HG03565 (cell line): ENCODE measurements at regions not wholly inside any gene's neighbourhood (a gene's known extent, or its start where the extent isn't known, plus 50 kb on each side); places are given as distances from the start of the nearest gene placed in this dataset.
"Not testable (repeated sequence)": the region's sequence is repeated elsewhere in the genome, so short reads cannot be mapped to it uniquely, and the experiment has no call there.

Experiments used
- ATAC-seq: cut with Tn5 transposase; IDR thresholded peaks from one replicate; pipeline ENCODE4 v1.9.1; 2021; ENCODE audit warnings: mild to moderate bottlenecking, moderate library complexity; ENCODE audit not compliant: unreplicated experiment

GRCh38 chr18:8882632-8883408, 177.5 kb downstream of the MTCL1 start:
- no peak for ATAC-seq

- ATAC-seq, result no peak
These were observed 178.0 kb downstream of the MTCL1 start for GRCh38 chr18:8883409-8883668.

- ATAC-seq, result not testable (repeated sequence)
These were observed 182.5 kb downstream of the MTCL1 start for GRCh38 chr18:8887877-8888276.

DNA sequence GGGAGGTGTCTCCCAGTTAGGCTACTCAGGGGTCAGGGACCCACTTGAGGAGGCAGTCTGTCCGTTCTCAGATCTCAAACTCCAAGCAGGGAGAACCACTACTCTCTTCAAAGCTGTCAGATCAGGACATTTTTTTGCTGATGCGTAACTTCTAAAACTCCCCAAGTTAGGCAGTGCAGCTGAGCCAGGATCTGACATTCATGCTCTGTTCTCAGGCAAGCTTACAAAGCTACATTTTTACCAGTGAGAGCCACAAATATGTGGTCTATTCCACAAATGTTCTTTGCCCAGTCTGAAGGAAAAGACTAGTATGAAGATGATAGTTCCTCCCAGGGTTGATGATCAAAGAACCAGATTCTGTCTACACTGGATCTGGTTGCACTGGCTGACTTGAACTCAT, 184.1 kb downstream of the MTCL1 start:
- ATAC-seq, result no peak

DNA sequence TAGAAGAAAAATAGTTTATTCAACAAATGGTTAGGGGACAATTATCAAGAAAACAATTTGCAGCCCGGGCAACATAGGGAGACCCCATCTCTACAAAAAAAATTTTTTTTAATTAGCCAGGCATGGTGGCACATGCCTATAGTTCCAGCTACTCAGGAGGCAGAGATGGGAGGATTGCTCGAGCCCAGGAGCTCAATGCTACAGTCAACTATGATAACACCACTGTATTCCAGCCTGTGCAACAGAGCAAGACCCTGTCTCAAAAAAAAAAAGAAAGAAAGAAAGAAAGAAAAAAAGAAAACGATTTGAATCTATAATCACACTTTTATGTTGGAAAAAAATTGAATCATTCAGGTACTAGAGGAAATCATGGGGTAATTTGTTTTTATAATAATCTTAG, 185.1 kb downstream of the MTCL1 start:
- not testable (repeated sequence) for ATAC-seq

DNA sequence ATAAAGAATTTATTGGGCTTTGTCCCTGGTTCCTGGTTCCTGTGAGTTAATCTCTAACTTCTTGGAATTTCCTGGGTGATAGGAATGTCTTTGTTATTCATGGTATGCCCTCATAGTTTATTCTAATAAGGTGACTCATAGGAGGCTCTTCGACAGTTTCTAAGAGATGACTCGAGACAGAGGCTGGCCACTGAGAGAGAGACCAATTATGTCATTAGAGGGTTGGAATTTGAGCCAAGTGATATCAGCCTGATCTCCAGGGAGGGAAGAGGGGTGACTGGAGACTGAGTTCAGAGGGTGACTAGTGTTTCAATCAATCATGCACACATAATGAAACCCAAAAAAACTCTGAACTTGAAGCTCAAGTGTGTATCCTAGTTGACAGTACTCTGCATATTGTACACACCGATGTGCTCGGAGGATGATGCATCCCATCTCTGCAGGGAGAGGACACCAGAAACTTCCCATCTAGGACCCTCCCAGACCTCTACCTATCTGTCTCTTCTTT, 185.7 kb downstream of the MTCL1 start:
- ATAC-seq, result no peak

GRCh38 chr18:8893221-8893620, 187.9 kb downstream of the MTCL1 start:
- no peak for ATAC-seq

- ATAC-seq, result no peak
These were observed 188.4 kb downstream of the MTCL1 start for GRCh38 chr18:8893628-8894231.

- no peak for ATAC-seq
These were observed 189.5 kb downstream of the MTCL1 start for GRCh38 chr18:8894823-8895222.

- no peak for ATAC-seq
These were observed 190.0 kb downstream of the MTCL1 start for GRCh38 chr18:8895341-8895740.

GRCh38 chr18:8895987-8896619, 190.7 kb downstream of the MTCL1 start:
- no peak for ATAC-seq

DNA sequence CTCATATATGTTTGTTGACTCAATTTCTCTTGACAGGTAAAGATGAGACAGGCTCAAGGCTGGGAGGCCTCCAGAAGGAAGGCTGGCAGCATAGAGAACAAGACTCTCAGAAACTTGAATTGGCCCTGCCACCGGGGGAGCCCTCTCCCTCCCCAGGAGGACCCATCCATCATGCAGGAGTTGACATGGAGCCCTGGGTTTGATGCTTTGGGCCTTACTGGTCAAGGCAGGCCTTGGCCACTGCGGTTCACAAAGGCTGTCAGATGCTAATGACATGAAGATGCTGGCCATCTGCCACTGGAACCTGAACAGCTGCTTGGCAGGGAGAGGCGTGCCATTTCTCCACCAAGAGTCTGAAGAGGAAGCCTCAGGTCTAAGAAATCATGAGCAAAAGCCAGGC, 193.6 kb downstream of the MTCL1 start:
- no peak for ATAC-seq

GRCh38 chr18:8900552-8900951, 195.2 kb downstream of the MTCL1 start:
- ATAC-seq, result no peak

GRCh38 chr18:8901019-8901418, 195.7 kb downstream of the MTCL1 start:
- no peak for ATAC-seq

DNA sequence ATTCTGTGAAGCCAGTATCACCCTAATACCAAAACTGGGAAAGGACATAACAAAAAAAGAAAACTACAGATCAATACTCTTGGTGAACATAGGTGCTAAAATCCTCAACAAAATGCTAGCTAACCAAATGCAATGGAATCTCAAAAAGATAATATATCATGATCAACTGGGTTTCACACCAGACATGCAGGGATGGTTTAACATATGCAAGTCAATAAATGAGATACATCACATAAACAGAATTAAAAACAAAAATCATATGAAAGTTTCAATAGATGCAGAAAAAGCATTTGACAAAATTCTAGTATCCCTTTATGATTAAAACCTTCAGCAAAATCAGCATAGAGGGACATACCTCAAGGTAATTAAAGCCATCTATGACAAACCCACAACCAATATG, 198.2 kb upstream of the NDUFV2 start:
- no peak for ATAC-seq

DNA sequence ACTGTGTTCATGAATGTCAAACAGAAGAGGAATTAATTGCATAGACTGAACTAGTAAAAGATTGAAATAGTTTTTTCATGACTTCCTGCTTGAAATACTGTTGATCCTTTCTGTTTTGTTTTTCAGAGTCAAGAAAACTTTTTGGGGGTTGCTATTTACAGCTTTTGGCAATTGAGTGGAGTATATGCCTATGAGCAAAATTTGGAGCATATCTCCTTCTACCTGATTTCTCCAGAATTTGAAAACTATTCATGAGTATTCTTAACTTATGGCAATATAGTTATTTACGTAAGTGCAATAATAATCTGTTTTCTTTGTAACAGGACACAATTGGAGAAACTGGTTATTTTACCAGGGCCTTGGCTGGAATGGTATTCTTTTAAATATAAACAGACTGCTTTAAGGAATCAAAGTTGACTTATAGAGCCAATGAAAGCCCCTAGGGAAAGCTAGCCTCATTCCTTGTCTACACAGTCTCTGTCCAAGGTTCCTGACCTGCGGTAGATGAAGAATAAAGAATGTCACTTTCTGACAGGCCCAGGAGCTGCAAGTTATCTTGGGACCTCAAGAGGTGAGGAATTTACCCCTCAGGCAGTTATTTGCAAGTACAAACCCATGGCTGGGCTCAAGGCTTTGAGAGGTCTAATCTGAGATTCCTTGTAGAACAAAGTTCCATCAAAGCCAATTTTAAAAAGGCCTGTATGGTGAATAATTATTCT, 193.5 kb upstream of the NDUFV2 start:
- ATAC-seq, result no peak

DNA sequence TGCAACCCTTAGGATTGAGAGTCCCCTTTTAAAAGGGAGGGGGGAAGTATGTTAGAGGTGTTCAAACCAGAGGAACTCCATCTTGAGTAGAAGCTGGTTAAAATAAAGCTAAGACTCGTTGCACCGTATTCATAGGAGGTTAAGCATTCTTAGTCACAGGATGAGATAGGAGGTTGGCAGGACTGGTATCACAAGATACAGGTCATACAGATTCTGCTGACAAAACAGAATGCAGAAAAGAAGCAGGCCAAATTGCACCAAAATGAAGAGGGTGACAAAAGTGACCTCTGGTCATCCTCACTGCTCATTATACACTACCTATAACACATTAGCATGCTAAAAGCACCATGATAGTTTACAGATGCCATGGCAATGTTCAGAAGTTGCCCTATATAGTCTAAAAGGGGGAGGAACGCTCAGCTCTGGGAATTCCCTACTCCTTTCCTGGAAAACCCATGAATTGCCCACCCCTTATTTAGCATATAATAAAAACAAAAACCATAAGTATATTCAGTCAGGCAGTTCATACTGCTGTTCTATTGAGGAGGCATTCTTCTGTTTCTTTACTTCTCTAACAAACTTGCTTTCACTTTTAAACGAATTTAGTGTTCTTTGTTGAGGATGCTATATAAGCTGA, 192.2 kb upstream of the NDUFV2 start:
- no peak for ATAC-seq

- ATAC-seq, result no peak
These were observed 191.7 kb upstream of the NDUFV2 start for GRCh38 chr18:8910843-8911242.

DNA sequence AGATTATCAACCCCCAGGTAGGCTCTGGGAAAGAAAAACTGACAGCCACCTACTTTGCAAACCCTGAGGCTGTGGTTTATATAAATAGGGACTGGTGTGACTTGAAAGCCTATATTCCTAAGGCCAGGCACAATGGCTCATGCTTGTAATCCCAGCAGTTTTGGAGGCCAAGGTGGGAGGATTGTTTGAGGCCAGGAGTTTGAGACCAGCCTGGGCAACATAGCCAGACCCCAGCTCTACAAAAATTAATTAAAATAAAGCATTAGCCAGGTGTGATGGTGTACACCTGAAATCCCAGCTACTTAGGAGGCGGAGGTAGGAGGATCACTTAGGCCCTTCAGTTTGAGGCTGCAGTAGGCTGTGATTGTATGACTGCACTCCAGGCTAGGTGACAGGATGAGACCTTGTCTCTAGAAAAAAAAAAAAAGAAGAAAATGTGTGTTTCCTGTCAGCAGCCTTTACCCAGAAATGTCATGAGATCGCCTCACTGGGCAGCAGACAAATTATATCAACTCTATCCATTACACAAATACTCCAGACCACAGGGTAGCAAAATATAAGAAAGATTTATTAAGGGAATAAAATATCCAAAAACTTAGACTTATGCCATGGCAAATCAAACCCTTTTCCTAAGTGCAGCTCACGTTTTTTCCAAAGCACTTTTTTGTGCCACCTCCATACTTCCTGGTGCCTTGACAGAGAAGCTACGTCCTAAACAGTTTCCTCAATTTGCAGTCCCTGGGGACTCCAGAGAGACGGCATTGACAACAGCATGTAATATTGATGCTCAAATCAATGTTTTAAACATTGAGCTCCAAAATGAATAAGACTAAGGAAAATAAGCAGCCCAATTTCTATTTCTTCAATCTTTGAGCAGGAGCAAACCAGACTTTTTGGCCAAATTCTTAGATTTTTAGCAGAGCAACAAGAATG, 190.8 kb upstream of the NDUFV2 start:
- ATAC-seq, result no peak
